ENCODE measurements at regions not wholly inside any gene's neighbourhood (a gene's known extent, or its start where the extent isn't known, plus 50 kb on each side); places are given as distances from the start of the nearest gene placed in this dataset.
"Not testable (repeated sequence)": the region's sequence is repeated elsewhere in the genome, so short reads cannot be mapped to it uniquely, and the experiment has no call there.

GRCh38 chr3:194885766-194886165, 200.1 kb downstream of the FAM43A start (continued):
- TF ChIP-seq ZNF449 (tag by site-specific recombination; IDR thresholded peaks at IDR 0.05), result no peak
- no peak for TF ChIP-seq HOXC10 (CRISPR knock-in tag; IDR thresholded peaks at IDR 0.05)
- TF ChIP-seq ZBTB8A (tag by site-specific recombination; IDR thresholded peaks at IDR 0.05), result no peak
- TF ChIP-seq PATZ1 (tag by site-specific recombination; IDR thresholded peaks at IDR 0.05), result no peak
- TF ChIP-seq ZNF202 (tag by site-specific recombination; IDR thresholded peaks at IDR 0.05; ENCODE audit: borderline replicate concordance), result no peak
- no peak for TF ChIP-seq ZNF121 (tag by site-specific recombination; IDR thresholded peaks at IDR 0.05)
- TF ChIP-seq ZNF555 (tag by site-specific recombination; conservative IDR thresholded peaks at IDR 0.05), result no peak
- no peak for TF ChIP-seq GLIS1 (tag by site-specific recombination; IDR thresholded peaks at IDR 0.05)
- TF ChIP-seq BCL11B (tag by site-specific recombination; IDR thresholded peaks at IDR 0.05; ENCODE audit: low read depth), result no peak
- no peak for TF ChIP-seq ZNF416 (tag by site-specific recombination; IDR thresholded peaks at IDR 0.05)

GRCh38 chr3:194886836-194887235, 201.2 kb downstream of the FAM43A start:
- CTCF ChIA-PET, result interaction anchor here (0.7 kb wide), 1 partner anchor 220 kb away, joined by 3 read pairs; no protein-coding TSS in a partner anchor

GRCh38 chr3:194888062-194888461, 202.4 kb downstream of the FAM43A start:
- POLR2A ChIA-PET; H3K4me3 ChIP-seq (ENCODE audit: low read depth, low read length); H3K4me1 ChIP-seq (ENCODE audit: control insufficient read depth, insufficient read depth, low read length); H3K27ac ChIP-seq (ENCODE audit: extremely low read depth, low read depth, low read length); CTCF ChIA-PET; H3K36me3 ChIP-seq (ENCODE audit: control insufficient read depth in 2 of 2, insufficient read depth in 1 of 2, low read length in 2 of 2); H3K9me3 ChIP-seq (ENCODE audit: control insufficient read depth, insufficient read depth, low read depth, low read length): not testable (repeated sequence)

More at GRCh38 chr3:194886836-194887235, 201.2 kb downstream of the FAM43A start:
- Histone ChIP-seq H3K36me3 (ENCODE audit: control insufficient read depth in 2 of 2, insufficient read depth in 1 of 2, low read length in 2 of 2) (no peaks in the 10 kb centered on the region), H3K27ac (ENCODE audit: extremely low read depth, low read depth, low read length) (no peak overlapping the region), H3K9me3 (ENCODE audit: control insufficient read depth, insufficient read depth, low read depth, low read length) (no peaks in the 10 kb centered on the region), H3K4me3 (ENCODE audit: low read depth, low read length) (no peak overlapping the region), H3K4me1 (ENCODE audit: control insufficient read depth, insufficient read depth, low read length) (no peaks in the 10 kb centered on the region)
- POLR2A ChIA-PET, result no interaction called here
- no peak for TF ChIP-seq ZNF426 (tag by site-specific recombination; IDR thresholded peaks at IDR 0.05)
- no peak for TF ChIP-seq ZFP69B (tag by site-specific recombination; IDR thresholded peaks at IDR 0.05)
- no peak for TF ChIP-seq ZNF677 (tag by site-specific recombination; IDR thresholded peaks at IDR 0.05)
- TF ChIP-seq ZNF610 (tag by site-specific recombination; IDR thresholded peaks at IDR 0.05; ENCODE audit: borderline replicate concordance), result no peak
- no peak for TF ChIP-seq ZNF354C (tag by site-specific recombination; IDR thresholded peaks at IDR 0.05; ENCODE audit: borderline replicate concordance, low read depth)
- TF ChIP-seq SALL2 (tag by site-specific recombination; IDR thresholded peaks at IDR 0.05; ENCODE audit: borderline replicate concordance), result no peak
- no peak for TF ChIP-seq ZNF585B (tag by site-specific recombination; IDR thresholded peaks at IDR 0.05)
- no peak for TF ChIP-seq GLI4 (tag by site-specific recombination; IDR thresholded peaks at IDR 0.05)
- TF ChIP-seq ZNF19 (tag by site-specific recombination; IDR thresholded peaks at IDR 0.05; ENCODE audit: low read depth), result no peak
- TF ChIP-seq HOXA7 (CRISPR knock-in tag; IDR thresholded peaks at IDR 0.05; ENCODE audit: borderline replicate concordance), result no peak
- TF ChIP-seq ZNF843 (tag by site-specific recombination; IDR thresholded peaks at IDR 0.05), result no peak
- no peak for TF ChIP-seq ZNF114 (tag by site-specific recombination; IDR thresholded peaks at IDR 0.05)
- no peak for TF ChIP-seq ZNF274 (IDR thresholded peaks at IDR 0.05; ENCODE audit: low read length)
- TF ChIP-seq ZNF274 (tag by site-specific recombination; IDR thresholded peaks at IDR 0.05; ENCODE audit: borderline replicate concordance), result no peak
- TF ChIP-seq ZSCAN18 (tag by site-specific recombination; IDR thresholded peaks at IDR 0.05), result no peak
- TF ChIP-seq ZNF148 (tag by site-specific recombination; IDR thresholded peaks at IDR 0.05; ENCODE audit: borderline replicate concordance), result no peak
- no peak for TF ChIP-seq ZNF488 (tag by site-specific recombination; IDR thresholded peaks at IDR 0.05)
- TF ChIP-seq ZNF157 (tag by site-specific recombination; IDR thresholded peaks at IDR 0.05), result no peak
